Endothelial cell of umbilical vein (primary cell): ENCODE measurements at regions not wholly inside any gene's neighbourhood (a gene's known extent, or its start where the extent isn't known, plus 50 kb on each side); places are given as distances from the start of the nearest gene placed in this dataset.

Source experiments
- CTCF ChIP-seq, 2 donors: IDR thresholded peaks; 1 replicate in 1 of 2; 2 replicates in 1 of 2; pipeline ENCODE4 v1.5.1; 2011; ENCODE audit warnings: low read length in 2 of 2, mild to moderate bottlenecking in 2 of 2, moderate library complexity in 2 of 2, control low read depth in 1 of 2, inconsistent platforms in 1 of 2, low read depth in 1 of 2; ENCODE audit not compliant: insufficient read depth in 1 of 2; ENCODE audit errors: extremely low read depth in 1 of 2
- EZH2 ChIP-seq: IDR thresholded peaks from 2 replicates; pipeline ENCODE4 v1.6.1; 2012; ENCODE audit warnings: borderline replicate concordance, low read depth, mild to moderate bottlenecking, moderate library complexity, low read length, inconsistent platforms; ENCODE audit not compliant: severe bottlenecking
- JUN ChIP-seq: IDR thresholded peaks from 2 replicates; pipeline ENCODE4 v1.6.1; 2011; ENCODE audit warnings: borderline replicate concordance, low read depth; ENCODE audit not compliant: insufficient read length, insufficient read depth
- MAX ChIP-seq: IDR thresholded peaks from 2 replicates; pipeline ENCODE4 v1.6.1; 2011; ENCODE audit not compliant: insufficient read depth, insufficient read length
- POLR2A ChIP-seq: IDR thresholded peaks from 2 replicates; pipeline ENCODE4 v1.6.1; 2012; ENCODE audit warnings: low read depth, mild to moderate bottlenecking, control low read depth, low read length
- POLR2AphosphoS5 ChIP-seq: IDR thresholded peaks from 2 replicates; pipeline ENCODE4 v1.6.1; 2012; ENCODE audit warnings: low read depth, mild to moderate bottlenecking, control low read depth, low read length, moderate library complexity; ENCODE audit not compliant: insufficient read depth

GRCh38 chr3:132840201-132840700 is 118.0 kb upstream of the NPHP3 start:
- TF ChIP-seq CTCF (IDR thresholded peaks at IDR 0.05; ENCODE audit: extremely low read depth in 1 of 2, insufficient read depth in 1 of 2, low read depth in 1 of 2, low read length in 2 of 2) (no peak), MAX (no peak), POLR2A (no peak), POLR2AphosphoS5 (no peak), EZH2 (no peak), JUN (no peak)
